GM21576 (cell line): ENCODE measurements at regions not wholly inside any gene's neighbourhood (a gene's known extent, or its start where the extent isn't known, plus 50 kb on each side); places are given as distances from the start of the nearest gene placed in this dataset.

Experiments used
- ATAC-seq: cut with Tn5 transposase; IDR thresholded peaks from one replicate; pipeline ENCODE4 v1.9.1; 2021; ENCODE audit warnings: mild to moderate bottlenecking, moderate library complexity; ENCODE audit not compliant: unreplicated experiment

DNA sequence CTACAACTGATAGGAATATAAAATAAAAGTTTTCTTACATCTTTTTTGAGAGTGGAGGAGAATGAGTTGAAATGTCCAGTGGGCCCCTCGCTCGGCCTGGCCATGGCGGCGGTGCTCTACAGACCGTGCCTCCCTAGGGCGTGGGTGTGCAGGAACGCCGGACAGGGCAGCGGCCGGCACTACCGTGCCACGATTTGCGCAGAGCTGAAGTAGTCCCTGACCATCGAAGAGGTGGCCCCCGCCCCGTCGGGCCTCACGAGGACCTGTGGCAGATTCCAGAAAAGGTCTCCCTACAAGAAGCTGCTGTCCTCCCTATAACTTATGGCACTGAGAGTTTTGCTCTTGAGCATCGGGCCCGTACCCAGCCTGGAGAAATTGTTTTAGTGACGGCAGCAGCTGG lies 228.9 kb upstream of the ARHGAP24 start:
- ATAC-seq = no peak

DNA sequence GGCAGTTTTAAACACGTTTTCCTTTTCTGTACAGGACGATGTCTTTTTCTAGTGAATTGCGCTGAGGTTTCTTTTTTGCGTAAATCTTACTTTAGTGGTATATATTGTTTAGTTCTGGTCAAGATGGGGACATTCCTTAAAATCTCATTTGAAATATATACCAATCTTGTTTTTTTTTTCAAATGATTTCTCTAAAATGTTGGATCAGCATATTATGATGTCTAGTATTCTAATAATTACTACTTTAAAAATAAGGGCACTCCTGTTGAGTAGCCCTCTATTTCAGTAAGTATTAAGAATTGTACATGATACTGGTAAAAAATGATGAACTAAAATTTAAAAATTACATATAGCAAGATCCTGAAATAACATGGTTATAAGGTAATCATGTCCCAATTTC lies 224.1 kb upstream of the ARHGAP24 start:
- ATAC-seq = no peak

DNA sequence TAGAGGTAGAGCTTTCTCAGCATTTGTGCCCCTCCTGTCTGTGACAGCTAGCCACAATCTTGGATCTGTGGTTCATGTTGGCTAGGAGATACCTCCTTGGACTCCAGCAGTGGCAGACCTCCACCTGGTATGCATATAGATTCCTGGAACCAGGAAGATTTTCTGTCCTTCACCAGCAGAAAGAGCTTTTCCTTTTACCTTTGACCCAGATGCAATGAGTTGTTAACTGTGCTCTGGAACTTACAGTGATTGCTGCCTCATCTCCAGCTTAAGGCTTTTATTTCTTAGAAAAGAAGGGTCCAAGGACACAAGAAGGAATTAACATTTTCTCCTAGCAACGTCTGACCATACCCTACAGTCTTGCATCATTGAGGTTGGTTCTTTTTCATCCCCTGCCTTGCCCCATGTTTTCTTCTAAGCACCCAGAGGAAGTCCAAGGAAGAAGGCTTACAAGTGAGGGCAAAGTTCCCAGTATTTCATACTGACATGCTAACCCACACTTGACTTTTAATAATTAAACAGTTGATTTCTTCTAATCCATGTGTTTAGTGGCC lies 217.1 kb upstream of the ARHGAP24 start:
- no peak for ATAC-seq

DNA sequence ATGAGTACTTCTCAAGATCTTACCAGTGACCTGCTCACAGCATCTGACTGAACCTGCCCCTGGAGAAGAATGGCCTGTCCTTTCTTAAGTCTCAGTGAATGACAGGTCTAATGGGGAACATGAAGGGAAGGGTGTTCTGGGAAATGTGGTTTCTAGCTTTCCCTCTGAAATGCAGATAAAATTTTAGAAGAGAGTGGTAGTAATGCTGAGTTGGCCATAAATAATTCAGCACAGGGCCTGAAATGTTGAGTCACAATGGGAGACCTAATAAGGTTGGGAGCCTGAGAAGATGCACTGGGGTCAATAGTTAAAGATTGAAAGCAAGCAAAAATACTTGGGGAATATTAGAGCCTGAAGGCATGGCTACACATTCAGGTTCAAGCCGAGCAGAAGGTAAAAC lies 214.9 kb upstream of the ARHGAP24 start:
- no peak for ATAC-seq

DNA sequence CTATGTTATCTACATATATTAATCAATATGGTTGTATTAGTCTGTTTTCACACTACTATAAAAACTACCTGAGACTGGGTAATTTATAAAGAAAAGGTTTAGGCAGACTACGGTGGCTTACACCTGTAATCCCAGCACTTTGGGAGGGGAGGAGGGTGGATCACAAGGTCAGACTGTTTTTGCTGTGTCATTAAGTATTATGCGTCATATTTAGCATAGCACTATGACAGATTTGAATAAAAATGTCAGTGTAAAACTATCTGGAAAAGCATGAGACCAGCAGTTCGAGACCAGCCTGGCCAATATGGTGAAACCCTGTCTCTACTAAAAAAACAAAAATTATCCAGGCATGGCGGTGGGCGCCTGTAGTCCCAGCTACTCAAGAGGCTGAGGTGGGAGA lies 209.7 kb upstream of the ARHGAP24 start:
- no peak for ATAC-seq

DNA sequence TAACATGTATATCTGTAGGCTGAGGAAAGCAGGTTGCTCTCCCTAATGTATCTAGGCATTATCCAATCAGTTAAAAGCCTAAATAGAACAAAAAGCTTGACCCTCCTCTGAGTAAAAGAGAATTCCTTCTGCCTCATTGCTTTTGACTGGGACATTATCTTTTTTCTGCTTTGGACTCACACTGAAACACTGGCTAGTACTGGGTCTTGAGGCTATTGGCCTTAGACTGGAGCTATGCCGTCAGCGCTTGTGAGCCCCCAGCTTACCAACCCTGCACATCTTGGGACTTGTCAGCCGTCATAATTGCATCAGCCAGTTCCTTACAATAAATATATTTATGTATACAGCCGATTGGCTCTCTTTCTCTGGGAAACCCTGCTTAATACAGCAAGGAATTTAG lies 206.8 kb upstream of the ARHGAP24 start:
- no peak for ATAC-seq

DNA sequence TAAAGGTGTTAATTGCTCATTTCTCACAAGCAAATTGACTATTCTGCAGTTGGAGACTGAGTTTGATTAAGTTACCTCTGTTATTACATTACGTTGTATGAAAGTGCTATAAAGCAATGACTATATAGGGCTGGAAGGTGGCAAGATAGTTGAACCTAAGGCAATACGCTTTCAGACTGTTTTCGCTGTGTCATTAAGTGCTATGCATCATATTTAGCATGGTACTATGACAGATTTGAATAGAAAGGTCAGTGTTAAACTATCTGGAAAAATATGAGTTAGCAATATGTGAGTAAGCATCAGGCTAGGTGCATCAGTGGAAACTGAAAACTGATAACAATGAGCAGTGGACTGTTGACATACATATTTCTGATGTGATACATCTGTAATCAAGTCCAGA lies 206.0 kb upstream of the ARHGAP24 start:
- ATAC-seq = no peak

DNA sequence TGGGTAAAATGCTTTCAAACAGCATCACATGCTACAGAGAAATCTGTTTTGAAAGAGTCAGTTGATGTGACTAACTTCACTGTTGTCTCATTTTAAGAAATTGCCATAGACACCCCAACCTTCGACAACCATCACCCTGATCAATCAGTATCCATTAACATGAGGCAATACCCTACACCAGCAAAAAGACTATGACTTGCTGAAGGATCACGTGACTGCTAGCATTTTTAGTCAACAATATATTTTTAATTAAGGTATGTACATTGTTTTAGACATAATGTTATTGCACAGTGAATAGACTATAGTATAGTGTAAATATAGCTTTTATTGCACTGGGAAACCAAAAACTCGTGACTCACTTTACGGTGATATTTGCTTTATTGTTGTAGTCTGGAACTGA lies 200.0 kb upstream of the ARHGAP24 start:
- ATAC-seq = no peak

DNA sequence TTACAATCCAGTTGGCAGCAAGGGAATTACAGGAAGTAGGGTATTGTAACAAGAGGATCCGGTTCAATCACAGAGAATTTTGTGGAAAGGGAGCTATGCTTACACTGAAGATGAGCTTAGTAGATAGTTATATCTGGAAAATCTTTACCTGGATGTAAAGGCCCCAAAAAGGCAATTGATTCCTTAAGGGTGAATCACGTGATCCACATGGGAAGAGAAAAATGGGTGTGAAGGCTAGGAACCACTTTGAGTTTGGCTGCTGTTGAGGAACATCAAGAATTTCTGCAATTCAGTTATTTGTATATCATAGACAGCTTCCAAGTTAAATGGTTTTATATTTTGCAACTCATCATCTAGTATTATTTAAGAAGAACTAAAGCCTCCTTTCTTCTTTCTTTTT lies 194.0 kb upstream of the ARHGAP24 start:
- no peak for ATAC-seq

DNA sequence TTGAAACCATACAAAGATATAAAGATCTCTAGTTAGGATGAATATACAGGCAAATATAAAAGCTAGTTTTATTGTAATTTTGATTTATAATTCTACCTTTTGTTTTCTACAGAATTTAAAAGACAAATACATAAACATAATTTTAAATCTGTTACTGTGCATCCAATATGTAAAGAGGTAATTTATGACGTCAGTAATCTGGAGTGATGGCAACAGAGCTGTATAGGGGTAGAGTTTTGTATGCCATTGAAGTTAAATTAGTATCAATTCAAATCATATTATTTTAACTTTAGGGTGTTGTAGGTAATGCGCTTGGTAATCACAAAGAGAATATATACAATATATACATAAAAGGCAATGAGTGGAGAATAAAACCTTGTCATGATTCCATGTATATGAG lies 183.7 kb upstream of the ARHGAP24 start:
- no peak for ATAC-seq

DNA sequence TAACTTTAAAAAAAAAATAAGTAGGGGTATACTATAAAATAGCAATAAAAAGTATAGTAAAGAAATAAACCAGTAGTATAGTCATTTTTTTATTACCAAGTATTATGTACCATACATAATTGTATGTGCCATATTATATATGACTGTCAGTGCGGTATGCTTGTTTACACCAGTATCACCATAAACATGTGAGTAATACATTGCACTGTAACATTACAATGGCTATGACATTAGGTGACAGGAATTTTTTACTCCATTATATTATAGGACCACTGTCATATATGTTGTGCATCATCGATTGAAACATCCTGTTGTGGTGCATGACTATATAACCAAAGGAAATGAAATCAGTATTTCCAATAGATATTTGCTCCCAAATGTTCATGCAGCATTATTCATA lies 176.9 kb upstream of the ARHGAP24 start:
- ATAC-seq = no peak

DNA sequence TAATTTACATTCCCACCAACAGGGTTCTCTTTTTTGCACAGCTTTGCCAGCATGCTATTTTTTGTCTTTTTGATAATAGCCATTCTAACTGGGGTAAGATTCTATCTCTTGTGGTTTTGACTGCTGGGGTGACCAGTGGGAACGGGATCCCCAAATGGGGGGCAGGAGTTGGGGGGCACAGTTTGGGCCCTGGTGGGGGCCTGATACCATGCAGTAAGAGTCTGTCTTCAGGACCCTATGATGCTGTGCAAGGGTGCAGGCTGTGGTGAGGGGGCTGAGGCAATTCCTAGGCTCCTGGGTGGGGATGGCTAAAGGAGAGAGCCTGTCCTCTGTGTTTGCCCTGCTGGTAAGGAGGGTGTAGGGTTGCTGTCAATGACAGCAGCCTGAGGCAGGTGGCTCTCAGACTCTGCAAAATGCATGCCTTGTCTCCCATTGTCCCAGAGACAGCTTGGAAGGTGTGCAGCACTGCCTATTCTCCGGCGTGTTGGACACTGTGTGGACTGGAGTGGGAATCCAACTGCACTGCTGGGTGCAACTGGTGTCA lies 172.7 kb upstream of the ARHGAP24 start:
- no peak for ATAC-seq

DNA sequence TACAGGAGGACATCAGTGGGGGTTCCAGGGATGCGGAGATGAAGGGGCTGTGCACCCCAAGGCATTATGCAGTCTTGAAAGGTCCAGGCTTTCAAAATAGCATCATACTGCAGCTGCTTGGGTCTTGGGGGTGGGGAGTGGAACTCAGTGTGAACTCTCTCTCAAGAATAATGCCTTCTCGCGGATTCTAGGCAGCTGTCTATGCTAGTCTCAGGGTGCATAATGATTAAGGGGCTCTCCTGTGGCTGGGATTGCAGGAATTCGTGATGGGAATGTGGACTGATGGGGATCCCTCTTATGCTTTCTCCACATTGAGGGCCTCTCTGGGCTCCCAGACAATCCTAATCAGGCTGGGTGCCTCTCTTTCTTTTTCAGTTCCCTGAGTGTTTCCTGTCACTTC lies 172.2 kb upstream of the ARHGAP24 start:
- ATAC-seq = no peak

DNA sequence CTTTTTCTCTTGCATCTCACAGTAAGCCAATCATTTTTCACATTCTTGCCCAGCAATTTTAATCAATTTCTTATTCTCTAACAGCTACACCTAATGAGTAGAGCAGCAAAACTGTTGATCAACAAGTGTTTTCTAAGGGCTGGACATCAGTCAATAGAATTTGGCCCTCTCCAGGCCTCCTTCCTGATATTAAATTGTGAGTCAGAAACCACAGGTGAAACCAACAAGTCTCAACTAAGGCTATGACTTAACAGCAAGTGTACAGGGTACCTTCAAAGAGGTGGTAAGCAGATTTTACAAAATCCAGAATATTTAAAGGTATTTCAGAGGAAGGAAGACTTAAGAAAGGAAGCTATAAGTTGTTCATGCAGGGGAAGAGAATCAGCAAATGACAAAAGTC lies 156.5 kb upstream of the ARHGAP24 start:
- no peak for ATAC-seq

DNA sequence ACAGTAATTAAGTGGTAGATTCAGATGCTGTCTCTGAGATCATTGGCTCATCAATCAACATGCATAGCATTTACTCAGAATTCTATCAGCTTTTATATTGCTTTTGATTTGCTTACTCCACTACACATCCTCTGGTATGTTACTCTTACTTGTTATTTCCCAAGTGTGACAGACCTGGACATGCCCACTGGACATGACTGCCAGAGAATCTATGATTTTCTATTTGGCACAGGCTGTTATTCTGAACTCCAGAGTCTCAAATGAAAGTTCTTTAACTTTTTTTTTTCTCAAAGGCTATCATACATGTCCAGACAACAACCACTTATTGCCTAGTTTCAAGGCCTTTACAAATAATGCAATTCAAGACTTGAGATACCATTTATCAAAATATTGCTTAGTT lies 116.1 kb upstream of the ARHGAP24 start:
- no peak for ATAC-seq

DNA sequence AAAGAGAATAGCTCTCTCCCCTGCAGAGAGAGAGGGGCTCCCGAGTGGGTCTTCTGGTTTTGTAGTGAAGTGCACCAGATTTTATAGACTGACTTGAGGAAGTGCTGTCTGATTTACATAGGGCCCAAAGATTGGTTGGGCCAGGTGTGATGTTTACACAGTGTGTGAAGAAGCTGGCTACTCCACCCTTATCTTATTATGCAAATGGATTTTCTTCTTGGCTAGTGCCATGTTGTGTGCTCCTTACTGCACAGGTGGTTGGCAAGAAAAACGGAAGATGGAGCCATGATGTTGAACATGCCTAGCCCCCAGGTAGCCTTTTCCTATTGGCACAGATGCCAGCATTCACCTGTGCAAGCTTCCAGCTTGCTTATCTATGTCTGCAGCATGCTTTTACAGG lies 112.4 kb upstream of the ARHGAP24 start:
- no peak for ATAC-seq

DNA sequence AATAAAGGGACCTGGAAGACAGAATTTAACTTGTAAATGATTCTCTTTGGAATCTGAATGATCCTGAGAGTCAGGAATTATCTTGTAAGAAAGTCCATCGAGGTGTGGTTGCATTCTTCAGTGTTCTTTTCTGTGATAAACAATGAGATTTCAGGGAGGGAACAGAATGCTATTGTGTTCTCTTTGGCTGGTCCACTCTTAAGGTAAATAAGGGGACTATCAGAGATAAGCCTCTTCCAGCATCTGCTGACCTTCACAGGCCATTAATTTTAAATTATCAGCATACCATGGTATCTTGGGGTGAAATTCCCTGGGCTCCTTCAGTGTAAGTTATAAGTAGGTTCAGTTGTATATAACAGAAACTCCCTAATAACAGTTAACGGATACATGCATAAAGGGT lies 107.1 kb upstream of the ARHGAP24 start:
- no peak for ATAC-seq

DNA sequence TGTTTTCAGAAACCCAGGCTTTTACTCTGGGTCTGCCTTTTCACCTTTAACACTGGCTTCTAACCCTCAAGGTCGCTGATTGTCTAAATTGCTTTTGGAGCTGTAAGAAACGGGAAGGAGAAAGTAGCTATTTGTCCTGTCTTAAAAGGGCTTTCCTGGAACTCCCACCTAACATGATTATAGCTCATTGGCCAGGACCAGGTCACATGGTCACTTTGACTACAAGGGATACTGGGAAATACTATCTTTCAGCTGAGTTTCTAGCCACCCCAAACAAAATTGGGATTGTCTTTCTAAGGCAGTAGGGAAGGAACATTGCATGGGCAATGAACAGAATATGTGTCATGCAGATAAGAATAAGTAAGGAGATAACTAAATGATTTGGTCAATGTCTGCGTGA lies 106.7 kb upstream of the ARHGAP24 start:
- no peak for ATAC-seq

DNA sequence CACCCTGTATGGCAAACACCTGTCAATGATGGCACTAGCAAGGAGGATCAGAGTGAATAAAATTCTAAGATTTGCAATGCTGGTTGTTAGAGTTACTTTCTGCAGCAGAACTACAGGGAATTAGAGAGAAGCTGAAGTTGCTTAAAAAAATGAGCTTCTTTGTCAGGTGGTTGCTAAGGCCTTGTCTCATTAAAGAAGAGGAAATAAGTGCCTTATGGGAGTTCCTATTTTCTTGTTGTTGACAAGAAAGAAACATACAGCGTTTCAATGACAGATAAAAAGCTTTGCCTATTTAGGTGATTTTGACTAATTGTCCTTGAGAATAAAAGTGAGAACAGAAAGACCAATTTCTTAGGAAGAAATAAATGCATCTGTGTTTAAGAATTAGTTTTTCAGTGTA lies 106.0 kb upstream of the ARHGAP24 start:
- no peak for ATAC-seq

DNA sequence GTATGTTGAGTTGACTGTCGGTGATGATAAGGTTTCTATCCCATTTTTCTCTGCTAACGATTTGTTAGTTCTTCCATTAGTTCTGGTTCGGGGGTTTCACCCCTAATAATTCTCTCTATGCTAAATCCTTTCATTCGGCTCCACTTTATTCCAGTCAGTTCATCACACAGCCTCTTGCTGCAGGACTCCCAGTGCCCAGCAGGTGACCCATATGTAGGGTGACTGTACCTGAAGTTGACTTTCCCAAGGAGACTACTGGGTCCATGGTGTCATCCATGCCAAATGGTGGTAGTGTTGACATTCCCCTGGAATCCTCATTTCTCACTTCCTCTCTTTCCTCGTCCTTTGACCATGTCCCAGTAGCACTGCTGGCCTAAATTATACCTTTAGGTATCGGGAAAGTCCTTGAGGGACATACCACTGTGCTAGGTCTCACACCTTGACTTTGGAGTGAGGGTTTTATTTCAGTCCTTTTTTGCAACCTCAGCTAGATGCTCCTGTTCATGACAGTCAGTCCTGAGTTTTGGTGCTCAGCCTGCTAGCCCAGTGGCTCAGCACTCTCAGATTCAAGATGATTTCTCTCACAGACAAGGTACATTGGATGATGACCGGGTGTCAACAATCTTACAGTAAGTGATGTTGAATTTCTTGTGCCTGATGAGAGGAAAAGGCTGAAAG lies 105.1 kb upstream of the ARHGAP24 start:
- ATAC-seq = no peak

DNA sequence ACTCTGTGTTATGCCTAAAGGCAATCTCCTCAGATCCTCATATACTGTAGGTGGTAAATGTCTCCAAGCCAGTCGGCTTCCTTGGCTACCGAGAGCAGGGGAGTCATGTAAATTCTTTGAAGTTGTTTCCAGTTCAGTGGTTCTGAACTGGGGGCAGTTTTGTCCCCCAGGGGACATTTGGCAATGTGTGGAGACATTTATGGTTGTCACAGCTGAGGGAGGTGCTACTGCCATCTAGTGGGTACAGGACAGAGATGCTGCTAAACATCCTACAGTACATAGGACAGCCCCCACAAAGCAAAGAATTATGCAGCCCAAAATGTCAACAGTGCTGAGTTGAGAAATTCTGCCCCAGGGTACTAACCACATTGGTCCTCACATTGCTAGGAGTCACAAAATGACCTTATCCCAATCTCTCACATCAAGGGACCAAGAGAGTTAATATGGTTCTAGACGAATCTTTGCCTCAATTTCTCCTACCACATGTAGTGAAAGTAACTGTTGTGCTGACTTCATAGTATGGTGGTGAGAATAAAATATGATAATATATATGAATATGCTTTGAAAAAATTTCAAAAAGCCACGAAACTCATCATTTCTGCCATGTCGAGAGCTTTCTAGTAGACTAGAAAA lies 104.4 kb upstream of the ARHGAP24 start:
- peak; percentile 92 for ATAC-seq

DNA sequence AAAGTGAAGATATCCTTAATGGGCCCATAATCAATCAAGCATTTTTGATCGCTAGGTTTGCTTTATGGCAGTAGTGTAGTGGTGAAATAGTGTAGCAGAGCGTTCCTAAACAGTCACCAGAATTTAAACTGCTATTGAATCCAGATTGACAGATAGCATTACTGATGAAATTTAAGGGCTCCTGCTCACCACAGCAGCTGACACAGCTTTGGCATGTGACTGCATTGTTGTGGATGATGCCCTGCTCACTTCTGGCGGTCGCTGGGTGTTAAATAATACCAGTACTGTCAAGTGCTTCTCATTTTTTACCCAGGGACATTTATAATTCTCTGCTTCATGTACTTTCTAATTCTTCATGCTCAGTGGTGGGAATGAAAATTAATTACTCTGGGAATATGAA lies 102.0 kb upstream of the ARHGAP24 start:
- no peak for ATAC-seq
